Kidney (tissue), 13 donors: ENCODE measurements at regions not wholly inside any gene's neighbourhood (a gene's known extent, or its start where the extent isn't known, plus 50 kb on each side); places are given as distances from the start of the nearest gene placed in this dataset.

Experiments
- DNase-seq, 5 donors: peaks; one replicate each; pipeline ENCODE4 v3.0.0-alpha.2; 2013 to 2020
- FAIRE-seq: peaks from 2 replicates; lab custom pipeline; 2012; peaks lifted over from hg19 to GRCh38; lab: Jason Lieb, UNC
- H3K27ac ChIP-seq, 2 donors: one replicate each; pipeline ENCODE4 v1.7.0; 2013; ENCODE audit warnings: low read depth in 2 of 2, low read length in 2 of 2, inconsistent platforms in 1 of 2
- H3K27me3 ChIP-seq: one replicate; pipeline ENCODE4 v1.7.1; 2013; ENCODE audit warnings: low read length, inconsistent platforms; ENCODE audit not compliant: control insufficient read depth, insufficient read depth
- H3K36me3 ChIP-seq, 3 donors: one replicate each; pipeline versions ENCODE4 v1.7.0 to v1.7.1; 2013; ENCODE audit warnings: low read length in 3 of 3, control low read depth in 1 of 3, inconsistent platforms in 1 of 3; ENCODE audit not compliant: insufficient read depth in 3 of 3, control insufficient read depth in 2 of 3
- H3K4me1 ChIP-seq, 3 donors: one replicate each; pipeline versions ENCODE4 v1.7.0 to v1.7.1; 2013; ENCODE audit warnings: low read length in 3 of 3, inconsistent platforms in 1 of 3, low read depth in 1 of 3; ENCODE audit not compliant: control insufficient read depth in 2 of 3, insufficient read depth in 2 of 3
- H3K4me3 ChIP-seq, 3 donors: one replicate each; pipeline versions ENCODE4 v1.7.0 to v1.8.1; 2013; ENCODE audit warnings: low read length in 3 of 3, control low read depth in 1 of 3, inconsistent platforms in 1 of 3
- H3K9ac ChIP-seq, 3 donors: one replicate each; pipeline versions ENCODE4 v1.7.0 to v1.7.1; 2013; ENCODE audit warnings: low read length in 3 of 3, control low read depth in 1 of 3, inconsistent platforms in 1 of 3
- H3K9me3 ChIP-seq, 3 donors: one replicate each; pipeline versions ENCODE4 v1.7.0 to v1.7.1; 2013; ENCODE audit warnings: low read length in 3 of 3, control low read depth in 1 of 3, inconsistent platforms in 1 of 3; ENCODE audit not compliant: control insufficient read depth in 2 of 3, insufficient read depth in 1 of 3
- intact Hi-C: fragments of 100-400 bp; cut with DNase I; formaldehyde crosslinking; loops from one replicate; pipeline ENCODE4 v1.11.1; 2022
- TF ChIP-seq, protein P1 (sequence below): IDR thresholded peaks from 3 replicates; pipeline ENCODE4 v1.5.1; 2012; ENCODE audit warnings: mild to moderate bottlenecking, moderate library complexity, borderline replicate concordance; ENCODE audit not compliant: insufficient read depth; ENCODE audit errors: extremely low read depth
- donor health status: control.
- donor health status: control.
- donor health status: control.
- donor health status: control.
- donor health status: control.
- donor health status: DM: yes; HTN: yes; CAD: no.
- donor health status: Normal renal cell carcinoma (clear cell type).

GRCh38 chr2:94964193-94964592 is 61.3 kb upstream of the MAL start:
- DNase-seq (no peak), FAIRE-seq (no peak)
- Histone ChIP-seq H3K9me3 (no peaks in the 10 kb centered on the region), H3K4me3 (no peak overlapping the region), H3K27me3 (no peaks in the 10 kb centered on the region), H3K36me3 (no peaks in the 10 kb centered on the region), H3K27ac (no peak overlapping the region), H3K4me1 (no peaks in the 10 kb centered on the region), H3K9ac (no peak overlapping the region)
- TF ChIP-seq, protein P1, sequence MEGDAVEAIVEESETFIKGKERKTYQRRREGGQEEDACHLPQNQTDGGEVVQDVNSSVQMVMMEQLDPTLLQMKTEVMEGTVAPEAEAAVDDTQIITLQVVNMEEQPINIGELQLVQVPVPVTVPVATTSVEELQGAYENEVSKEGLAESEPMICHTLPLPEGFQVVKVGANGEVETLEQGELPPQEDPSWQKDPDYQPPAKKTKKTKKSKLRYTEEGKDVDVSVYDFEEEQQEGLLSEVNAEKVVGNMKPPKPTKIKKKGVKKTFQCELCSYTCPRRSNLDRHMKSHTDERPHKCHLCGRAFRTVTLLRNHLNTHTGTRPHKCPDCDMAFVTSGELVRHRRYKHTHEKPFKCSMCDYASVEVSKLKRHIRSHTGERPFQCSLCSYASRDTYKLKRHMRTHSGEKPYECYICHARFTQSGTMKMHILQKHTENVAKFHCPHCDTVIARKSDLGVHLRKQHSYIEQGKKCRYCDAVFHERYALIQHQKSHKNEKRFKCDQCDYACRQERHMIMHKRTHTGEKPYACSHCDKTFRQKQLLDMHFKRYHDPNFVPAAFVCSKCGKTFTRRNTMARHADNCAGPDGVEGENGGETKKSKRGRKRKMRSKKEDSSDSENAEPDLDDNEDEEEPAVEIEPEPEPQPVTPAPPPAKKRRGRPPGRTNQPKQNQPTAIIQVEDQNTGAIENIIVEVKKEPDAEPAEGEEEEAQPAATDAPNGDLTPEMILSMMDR: no peak
- intact Hi-C loops: no loop called here

DNA sequence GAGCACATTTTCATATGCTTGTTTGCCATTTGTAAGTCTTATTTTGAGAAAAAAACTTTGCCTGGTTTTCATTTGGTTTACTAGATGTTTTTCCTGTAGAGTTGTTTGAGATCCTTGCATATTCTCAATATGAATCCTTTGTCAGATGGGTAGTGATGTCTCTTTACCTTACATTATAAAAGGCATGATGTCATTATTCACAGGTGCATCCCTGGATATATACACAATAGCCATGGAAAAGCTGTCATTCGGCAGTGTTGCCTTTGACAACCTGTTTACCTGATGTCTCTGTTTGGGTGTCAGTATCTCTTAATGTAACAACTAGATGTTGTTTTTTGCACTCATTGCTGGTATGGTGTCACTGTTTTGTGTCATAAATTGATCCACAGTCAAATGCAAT is 58.8 kb upstream of the MAL start:
- DNase-seq (no peak), FAIRE-seq (no peak)
- intact Hi-C loops: no loop called here
- Histone ChIP-seq H3K27ac (no peak overlapping the region), H3K4me3 (no peak overlapping the region), H3K27me3 (no peaks in the 10 kb centered on the region), H3K9ac (no peak overlapping the region), H3K4me1 (no peaks in the 10 kb centered on the region), H3K36me3 (no peaks in the 10 kb centered on the region), H3K9me3 (no peaks in the 10 kb centered on the region)
- TF ChIP-seq, protein P1: no peak

DNA sequence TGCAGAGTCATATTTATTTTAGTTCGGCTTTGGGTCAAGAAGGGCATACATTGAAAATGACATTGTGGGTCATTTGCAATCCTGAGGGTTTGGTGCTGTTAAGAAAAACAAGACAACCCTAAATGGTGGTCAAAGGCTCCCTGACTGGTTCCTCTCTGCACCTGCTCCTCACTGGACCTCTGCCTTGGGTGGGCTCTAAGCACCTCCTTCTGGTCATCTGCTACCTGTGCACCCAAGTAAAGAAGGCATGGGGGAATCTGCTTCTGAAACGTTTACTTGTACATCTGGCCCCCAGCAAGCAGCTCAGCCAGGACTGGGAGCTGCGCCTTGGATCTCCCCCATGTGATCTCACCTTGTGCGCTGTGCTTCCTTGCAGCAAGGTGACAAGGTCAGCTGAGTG is 55.2 kb upstream of the MAL start:
- TF ChIP-seq, protein P1: no peak
- no peak overlapping the region for H3K4me3 ChIP-seq
- DNase-seq (no peak), FAIRE-seq (no peak)
- no peaks in the 10 kb centered on the region for H3K36me3 ChIP-seq
- intact Hi-C loops: no loop called here
- H3K27ac ChIP-seq: no peak overlapping the region
- no peak overlapping the region for H3K9ac ChIP-seq
- H3K27me3 ChIP-seq: no peaks in the 10 kb centered on the region
- H3K9me3 ChIP-seq: no peaks in the 10 kb centered on the region
- no peaks in the 10 kb centered on the region for H3K4me1 ChIP-seq
